Astrocyte (in vitro differentiated cells and primary cell): ENCODE measurements at regions not wholly inside any gene's neighbourhood (a gene's known extent, or its start where the extent isn't known, plus 50 kb on each side); places are given as distances from the start of the nearest gene placed in this dataset.

Source experiments
- EZH2 ChIP-seq: IDR thresholded peaks from 2 replicates; pipeline ENCODE4 v1.6.1; 2012; ENCODE audit warnings: mild to moderate bottlenecking, low read length, inconsistent platforms; ENCODE audit not compliant: insufficient read depth
- TF ChIP-seq, protein P1 (sequence below): IDR thresholded peaks from 2 replicates; pipeline ENCODE4 v1.5.1; 2011; ENCODE audit warnings: low read depth, mild to moderate bottlenecking, inconsistent platforms, low read length, moderate library complexity; ENCODE audit not compliant: insufficient read depth

DNA sequence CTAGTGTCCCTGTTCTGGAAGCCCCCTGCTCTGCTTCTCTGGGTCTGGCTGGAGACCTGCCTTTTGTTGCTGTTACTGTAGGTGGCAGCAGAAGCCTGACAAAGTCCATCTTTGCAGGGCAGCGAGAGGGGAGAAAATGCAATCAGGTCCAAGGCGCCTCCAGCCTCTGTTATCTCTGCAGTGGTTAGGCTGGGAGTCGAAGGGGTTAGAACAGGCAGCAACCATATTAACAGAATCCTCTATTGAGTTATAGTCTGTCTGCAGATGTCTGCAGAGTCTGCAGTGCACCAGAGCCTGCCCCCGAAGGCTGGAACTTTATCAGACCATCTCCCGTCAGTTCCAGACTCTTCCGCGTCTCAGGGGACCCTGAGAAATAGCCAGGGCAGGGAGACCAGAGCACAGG is 404.9 kb upstream of the EEF2KMT start:
- TF ChIP-seq, protein P1, sequence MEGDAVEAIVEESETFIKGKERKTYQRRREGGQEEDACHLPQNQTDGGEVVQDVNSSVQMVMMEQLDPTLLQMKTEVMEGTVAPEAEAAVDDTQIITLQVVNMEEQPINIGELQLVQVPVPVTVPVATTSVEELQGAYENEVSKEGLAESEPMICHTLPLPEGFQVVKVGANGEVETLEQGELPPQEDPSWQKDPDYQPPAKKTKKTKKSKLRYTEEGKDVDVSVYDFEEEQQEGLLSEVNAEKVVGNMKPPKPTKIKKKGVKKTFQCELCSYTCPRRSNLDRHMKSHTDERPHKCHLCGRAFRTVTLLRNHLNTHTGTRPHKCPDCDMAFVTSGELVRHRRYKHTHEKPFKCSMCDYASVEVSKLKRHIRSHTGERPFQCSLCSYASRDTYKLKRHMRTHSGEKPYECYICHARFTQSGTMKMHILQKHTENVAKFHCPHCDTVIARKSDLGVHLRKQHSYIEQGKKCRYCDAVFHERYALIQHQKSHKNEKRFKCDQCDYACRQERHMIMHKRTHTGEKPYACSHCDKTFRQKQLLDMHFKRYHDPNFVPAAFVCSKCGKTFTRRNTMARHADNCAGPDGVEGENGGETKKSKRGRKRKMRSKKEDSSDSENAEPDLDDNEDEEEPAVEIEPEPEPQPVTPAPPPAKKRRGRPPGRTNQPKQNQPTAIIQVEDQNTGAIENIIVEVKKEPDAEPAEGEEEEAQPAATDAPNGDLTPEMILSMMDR, result peak; percentile 30
- no peak for TF ChIP-seq EZH2
